ENCODE measurements at regions not wholly inside any gene's neighbourhood (a gene's known extent, or its start where the extent isn't known, plus 50 kb on each side); places are given as distances from the start of the nearest gene placed in this dataset.

GRCh38 chr16:66266436-66267291 is 99.8 kb upstream of the CDH5 start:
- TF ChIP-seq CTCF (IDR thresholded peaks at IDR 0.05) (no peak), EZH2 (IDR thresholded peaks at IDR 0.05; ENCODE audit: borderline replicate concordance, insufficient read depth, low read depth, low read length, poor library complexity, severe bottlenecking) (no peak)
